ENCODE measurements at regions not wholly inside any gene's neighbourhood (a gene's known extent, or its start where the extent isn't known, plus 50 kb on each side); places are given as distances from the start of the nearest gene placed in this dataset.
"Not testable (repeated sequence)": the region's sequence is repeated elsewhere in the genome, so short reads cannot be mapped to it uniquely, and the experiment has no call there.

- DNase-seq, result not testable (repeated sequence)
Observed at GRCh38 chr16:88188171-88188895, 194.4 kb upstream of the ZNF469 start.

GRCh38 chr16:88190592-88191095, 192.1 kb upstream of the ZNF469 start:
- DNase-seq, result not testable (repeated sequence)

- DNase-seq, result not testable (repeated sequence)
Observed at GRCh38 chr16:88191168-88191567, 191.6 kb upstream of the ZNF469 start.

GRCh38 chr16:88192601-88193000, 190.2 kb upstream of the ZNF469 start:
- DNase-seq, result no peak

- peak; percentile 28 for DNase-seq
Observed at GRCh38 chr16:88193706-88194396, 188.9 kb upstream of the ZNF469 start.

- no peak for DNase-seq
Observed at GRCh38 chr16:88194397-88195268, 188.1 kb upstream of the ZNF469 start.

GRCh38 chr16:88195269-88195705, 187.5 kb upstream of the ZNF469 start:
- DNase-seq, result no peak

GRCh38 chr16:88195911-88196465, 186.8 kb upstream of the ZNF469 start:
- DNase-seq, result no peak

GRCh38 chr16:88196471-88197400, 186.0 kb upstream of the ZNF469 start:
- DNase-seq, result no peak

GRCh38 chr16:88197481-88198456, 185.0 kb upstream of the ZNF469 start:
- no peak for DNase-seq

- not testable (repeated sequence) for DNase-seq
Observed at GRCh38 chr16:88198457-88199295, 184.1 kb upstream of the ZNF469 start.

GRCh38 chr16:88199296-88200153, 183.2 kb upstream of the ZNF469 start:
- DNase-seq, result not testable (repeated sequence)

- not testable (repeated sequence) for DNase-seq
Observed at GRCh38 chr16:88200154-88200895, 182.4 kb upstream of the ZNF469 start.

GRCh38 chr16:88200896-88201185, 181.9 kb upstream of the ZNF469 start:
- DNase-seq, result no peak

- DNase-seq, result not testable (repeated sequence)
Observed at GRCh38 chr16:88201611-88202010, 181.1 kb upstream of the ZNF469 start.

- DNase-seq, result no peak
Observed at GRCh38 chr16:88202207-88202745, 180.5 kb upstream of the ZNF469 start.

- not testable (repeated sequence) for DNase-seq
Observed at GRCh38 chr16:88202856-88203681, 179.7 kb upstream of the ZNF469 start.

Measured in activated T-cell treated with anti-CD3 and anti-CD28 coated beads, Interleukin-2, amount 50 U/mL, for 1 hour (primary cell).